ENCODE measurements at regions not wholly inside any gene's neighbourhood (a gene's known extent, or its start where the extent isn't known, plus 50 kb on each side); places are given as distances from the start of the nearest gene placed in this dataset.
A peak's percentile ranks its signal among the peaks of the same experiment; 100 is the strongest.

GRCh38 chr3:177516158-177517011 lies 319.1 kb upstream of the TBL1XR1 start (continued):
- no peak for TF ChIP-seq ZBTB2 (CRISPR knock-in tag; IDR thresholded peaks at IDR 0.05; ENCODE audit: low read depth)
- TF ChIP-seq GATAD2A (CRISPR knock-in tag; IDR thresholded peaks at IDR 0.05): peak; percentile 83
- TF ChIP-seq GMEB1 (CRISPR knock-in tag; IDR thresholded peaks at IDR 0.05; ENCODE audit: borderline replicate concordance): peak; percentile 41; the same call in 1 of the 2 replicates
- TF ChIP-seq NPAS2 (CRISPR knock-in tag; IDR thresholded peaks at IDR 0.05; ENCODE audit: borderline replicate concordance): no peak
- TF ChIP-seq ZGPAT (CRISPR knock-in tag; IDR thresholded peaks at IDR 0.05): peak; percentile 59
- TF ChIP-seq CREB1 (IDR thresholded peaks at IDR 0.05): no peak
- no peak for TF ChIP-seq CREB1 (CRISPR knock-in tag; IDR thresholded peaks at IDR 0.05)
- no peak for TF ChIP-seq PCBP2 (optimal IDR thresholded peaks at IDR 0.05; ENCODE audit: low read depth, low read length, poor library complexity, severe bottlenecking)
- no peak for TF ChIP-seq ZNF253 (CRISPR knock-in tag; IDR thresholded peaks at IDR 0.05; ENCODE audit: borderline replicate concordance)
- TF ChIP-seq PCBP1 (IDR thresholded peaks at IDR 0.05; ENCODE audit: borderline replicate concordance, low read depth, low read length): no peak
- TF ChIP-seq TCF7L2 (IDR thresholded peaks at IDR 0.05; ENCODE audit: low read depth, low read length): no peak
- no peak for TF ChIP-seq ZNF614 (CRISPR knock-in tag; IDR thresholded peaks at IDR 0.05; ENCODE audit: borderline replicate concordance)
- TF ChIP-seq XRCC5 (optimal IDR thresholded peaks at IDR 0.05; ENCODE audit: low read length): no peak
- peak; percentile 84 for TF ChIP-seq SAP130 (CRISPR knock-in tag; IDR thresholded peaks at IDR 0.05; ENCODE audit: low read depth)
- TF ChIP-seq MEIS1 (CRISPR knock-in tag; IDR thresholded peaks at IDR 0.05; ENCODE audit: borderline replicate concordance): no peak
- TF ChIP-seq SNAPC4 (CRISPR knock-in tag; IDR thresholded peaks at IDR 0.05): no peak
- no peak for TF ChIP-seq RFXANK (CRISPR knock-in tag; IDR thresholded peaks at IDR 0.05)
- peak; percentile 63 for TF ChIP-seq ZNF781 (CRISPR knock-in tag; IDR thresholded peaks at IDR 0.05; ENCODE audit: borderline replicate concordance, not compliant biosample characterization)
- peak; percentile 49; the same call in 1 of the 2 replicates for TF ChIP-seq NFIC (IDR thresholded peaks at IDR 0.05; ENCODE audit: low read length)
- TF ChIP-seq YEATS4 (CRISPR knock-in tag; IDR thresholded peaks at IDR 0.05; ENCODE audit: borderline replicate concordance): peak; percentile 79; the same call in 1 of the 2 replicates
- TF ChIP-seq CBX1 (IDR thresholded peaks at IDR 0.05; ENCODE audit: low read depth): no peak
